Ishikawa (cell line): ENCODE measurements at regions not wholly inside any gene's neighbourhood (a gene's known extent, or its start where the extent isn't known, plus 50 kb on each side); places are given as distances from the start of the nearest gene placed in this dataset.

Source experiments
- CREB1 ChIP-seq: IDR thresholded peaks from 2 replicates; pipeline ENCODE4 v1.6.1; 2012; ENCODE audit warnings: low read depth
- EP300 ChIP-seq: IDR thresholded peaks from 2 replicates; pipeline ENCODE4 v1.6.1; 2012; ENCODE audit warnings: borderline replicate concordance
- FOXM1 ChIP-seq: IDR thresholded peaks from 2 replicates; pipeline ENCODE4 v1.6.1; 2012; ENCODE audit warnings: low read depth, borderline replicate concordance
- MAX ChIP-seq: IDR thresholded peaks from 2 replicates; pipeline ENCODE4 v1.6.1; 2012
- RAD21 ChIP-seq: IDR thresholded peaks from 2 replicates; pipeline ENCODE4 v1.6.1; 2012; ENCODE audit warnings: low read depth
- REST ChIP-seq: IDR thresholded peaks from 2 replicates; pipeline ENCODE4 v1.6.1; 2012; ENCODE audit warnings: low read depth, mild to moderate bottlenecking
- TAF1 ChIP-seq: IDR thresholded peaks from 2 replicates; pipeline ENCODE4 v1.6.1; 2012; ENCODE audit warnings: low read depth, mild to moderate bottlenecking
- TCF12 ChIP-seq: IDR thresholded peaks from 2 replicates; pipeline ENCODE4 v1.6.1; 2012; ENCODE audit warnings: low read depth
- USF1 ChIP-seq: IDR thresholded peaks from 2 replicates; pipeline ENCODE4 v1.6.1; 2012
- YY1 ChIP-seq: IDR thresholded peaks from 2 replicates; pipeline ENCODE4 v1.6.1; 2012; ENCODE audit warnings: low read depth

- TF ChIP-seq MAX (no peak), YY1 (no peak), FOXM1 (no peak), RAD21 (no peak), EP300 (no peak), REST (no peak), TAF1 (no peak), CREB1 (no peak), TCF12 (no peak), USF1 (no peak)
Observed at GRCh38 chr17:72574675-72575510, 454.1 kb downstream of the SOX9 start.
